NCI-H1417 (cell line): ENCODE measurements at regions not wholly inside any gene's neighbourhood (a gene's known extent, or its start where the extent isn't known, plus 50 kb on each side); places are given as distances from the start of the nearest gene placed in this dataset.

Source experiments
- DNase-seq, 3 experiments: peaks; one replicate each; lab custom pipeline; 2025; lab: John Stamatoyannopoulos, UW

DNA sequence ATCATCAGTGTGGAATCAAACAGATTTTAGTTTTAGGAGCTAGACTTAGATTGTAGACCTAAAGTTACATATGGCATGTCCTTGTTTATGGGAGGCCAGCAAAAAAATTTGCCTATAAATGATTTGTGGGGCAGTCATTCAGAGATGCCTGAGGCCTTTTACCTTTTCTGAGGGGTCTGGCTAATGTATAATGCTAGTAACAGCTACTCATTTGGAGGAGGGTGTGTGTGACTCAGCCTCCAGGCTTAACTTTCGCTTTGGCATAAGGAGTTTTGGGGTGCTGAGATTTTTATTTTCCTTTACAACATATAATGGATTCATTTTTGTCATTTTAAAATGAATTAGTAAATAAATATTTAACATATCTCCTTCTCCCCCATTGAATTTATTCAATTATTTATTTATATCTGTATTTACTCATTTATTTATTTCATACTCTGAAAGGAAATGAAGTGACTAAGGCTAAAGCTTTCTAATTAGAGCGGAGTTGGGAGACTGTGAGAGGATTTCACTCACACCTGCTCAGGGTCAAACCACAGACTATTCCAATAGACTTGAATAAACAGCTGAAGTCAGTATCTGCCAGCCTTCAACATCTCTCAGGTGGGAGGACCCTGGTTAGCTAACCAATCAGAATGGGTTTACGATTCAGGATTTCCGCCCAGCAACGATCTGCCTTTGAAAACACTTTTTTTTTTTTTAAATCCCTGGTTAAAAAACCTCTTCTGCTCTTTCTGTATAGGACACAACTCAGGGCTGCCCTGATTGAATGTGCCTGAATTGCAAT, 487.5 kb upstream of the SGCD start:
- DNase-seq, result peak in 2 of 3 experiments; percentile 11 to 15

DNA sequence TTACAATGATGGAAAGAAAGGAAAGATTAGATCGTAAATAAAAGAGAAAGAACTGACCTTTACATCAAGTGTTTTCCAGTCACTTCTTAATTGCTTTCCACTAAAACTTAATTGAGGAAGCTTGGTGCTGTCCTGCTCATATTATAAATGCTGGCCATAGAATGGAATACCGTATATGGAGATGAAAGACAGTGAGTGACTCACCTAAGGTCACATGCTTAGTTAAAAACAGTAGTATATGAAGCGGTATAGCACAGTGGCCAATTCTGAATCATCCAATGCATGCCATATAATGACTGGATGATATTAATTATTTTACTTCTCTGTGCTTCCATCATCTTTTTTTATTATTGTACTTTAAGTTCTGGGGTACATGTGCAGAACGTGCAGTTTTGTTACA, 482.4 kb upstream of the SGCD start:
- DNase-seq, result no peak

DNA sequence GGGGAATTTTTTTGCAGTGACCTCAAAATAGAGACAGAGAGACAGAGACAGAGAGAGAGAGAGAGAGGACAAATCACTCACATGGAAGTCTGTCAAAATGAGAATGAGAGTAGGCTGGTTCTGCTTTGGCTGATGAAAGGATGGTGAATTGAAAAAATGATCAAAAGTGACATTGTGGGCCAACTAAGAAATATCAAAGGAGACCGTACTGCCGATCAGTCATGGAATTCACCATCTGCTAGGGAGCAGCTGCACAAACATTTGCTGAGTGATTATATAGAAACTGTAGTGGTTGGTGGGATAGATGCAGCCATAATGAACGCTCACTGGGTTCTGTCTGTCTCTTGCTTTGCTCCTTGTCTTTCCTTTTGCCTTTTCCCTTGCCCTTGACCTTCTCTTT, 476.6 kb upstream of the SGCD start:
- DNase-seq, result peak in 2 of 3 experiments; percentile 28 to 77

DNA sequence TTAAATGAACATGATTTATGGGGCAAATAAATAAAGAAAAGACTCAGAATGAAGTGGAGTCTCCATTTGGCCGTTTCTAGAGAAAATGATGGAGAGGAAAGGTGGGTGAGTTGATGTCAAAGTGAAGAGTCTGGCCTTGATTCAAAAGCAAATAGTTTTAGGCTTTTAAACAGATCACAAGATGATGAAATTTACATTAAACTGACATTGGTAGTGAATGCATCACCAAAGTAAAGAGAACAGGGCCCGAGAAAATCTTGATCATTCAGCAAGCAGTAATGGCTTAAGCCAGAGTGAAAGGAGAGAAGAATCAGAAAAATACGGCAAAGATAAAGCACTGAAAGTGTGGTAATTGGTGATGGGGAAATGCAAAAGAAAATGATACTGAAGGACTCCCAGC, 460.0 kb upstream of the SGCD start:
- DNase-seq, result no peak

DNA sequence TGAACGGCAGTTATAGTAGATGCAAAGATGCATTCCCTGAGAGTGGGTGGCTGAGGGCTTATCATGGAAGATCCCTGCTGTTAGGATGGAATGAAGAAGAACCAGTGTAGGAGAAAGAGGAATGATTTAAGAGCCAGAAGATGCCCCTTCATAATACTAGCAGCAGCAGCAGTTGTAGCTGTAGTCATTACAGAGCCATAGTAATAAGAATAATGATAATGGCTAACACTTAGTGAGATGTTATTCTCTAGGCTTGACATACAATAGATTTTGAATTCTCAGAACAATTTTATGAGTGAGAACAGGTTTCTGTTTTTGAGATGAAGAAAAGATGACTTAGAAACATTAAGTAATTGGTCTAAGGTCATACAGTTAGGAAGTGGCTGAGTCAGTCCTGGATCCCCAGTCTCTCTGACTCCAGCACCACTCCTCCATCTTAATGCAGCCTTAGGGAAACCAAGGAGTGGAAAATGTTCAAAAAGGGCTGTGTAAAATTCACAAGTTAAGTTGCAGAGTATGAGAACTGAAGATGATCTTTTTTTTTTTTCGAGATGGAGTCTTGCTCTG, 459.4 kb upstream of the SGCD start:
- no peak for DNase-seq

DNA sequence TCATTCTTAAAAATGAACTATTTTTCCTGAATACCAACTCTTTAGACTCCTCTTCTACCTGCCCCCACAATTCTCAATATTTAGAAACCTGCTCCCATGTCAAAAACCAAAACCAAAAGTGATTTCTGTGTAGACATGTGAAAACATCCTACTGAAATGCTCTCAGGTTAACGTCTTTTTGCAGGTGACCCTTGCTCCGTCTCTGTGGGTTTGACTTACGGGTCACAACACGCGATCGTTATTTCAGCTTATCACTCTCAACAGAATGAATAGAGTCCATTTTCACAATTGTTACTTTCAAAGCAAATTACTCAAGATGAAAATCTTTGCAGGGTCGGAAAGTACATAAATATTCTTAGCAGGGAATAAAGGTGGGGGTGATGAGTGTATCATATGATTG, 456.3 kb upstream of the SGCD start:
- DNase-seq, result no peak

DNA sequence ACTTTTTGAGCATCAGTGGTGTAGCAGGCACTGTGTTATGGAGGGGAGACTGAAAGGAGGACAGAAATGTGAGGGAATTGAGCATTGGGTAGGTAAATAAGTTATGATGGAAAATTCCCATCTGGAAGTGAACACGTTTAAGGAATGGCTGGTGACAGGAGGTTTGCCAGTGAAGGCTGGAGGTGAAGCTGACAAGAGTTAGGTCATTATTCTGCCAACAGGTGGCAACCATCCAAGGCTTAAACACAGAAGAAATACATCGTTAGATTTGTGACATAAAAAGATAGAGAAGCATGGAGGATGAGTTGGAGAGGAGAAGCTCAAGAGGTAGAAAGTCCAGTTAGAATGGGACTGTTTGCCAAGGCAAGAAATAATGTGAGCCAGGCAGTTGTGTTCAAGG, 455.3 kb upstream of the SGCD start:
- DNase-seq, result no peak

DNA sequence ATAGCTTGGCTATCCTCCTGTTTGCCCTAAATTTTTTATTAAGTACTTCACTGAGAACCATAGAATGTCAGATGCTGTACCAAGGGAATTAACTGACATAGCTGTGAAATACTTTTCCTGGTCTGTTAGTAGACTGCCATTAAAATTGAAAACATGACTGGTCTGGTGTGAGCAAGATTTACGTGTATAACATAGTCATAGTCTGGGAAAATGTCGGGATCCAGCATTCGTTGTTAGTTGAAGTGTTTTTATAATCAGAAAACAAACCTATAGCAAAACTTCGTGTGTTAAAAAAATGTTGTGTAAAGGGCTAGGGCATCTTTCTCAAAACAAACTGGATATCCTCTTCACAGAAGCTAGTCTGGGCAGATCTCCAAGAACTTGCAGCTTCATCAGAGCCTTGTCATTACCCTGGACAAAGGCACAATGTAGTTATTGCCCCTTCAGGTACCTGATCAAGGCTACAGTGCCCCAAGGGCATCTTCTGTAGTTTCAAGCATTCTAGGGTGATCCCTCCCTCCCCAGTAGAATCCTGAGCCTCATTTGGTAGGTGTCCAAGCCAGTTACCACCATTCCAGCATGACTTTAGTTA, 454.2 kb upstream of the SGCD start:
- DNase-seq, result peak in 2 of 3 experiments; percentile 9 to 72

DNA sequence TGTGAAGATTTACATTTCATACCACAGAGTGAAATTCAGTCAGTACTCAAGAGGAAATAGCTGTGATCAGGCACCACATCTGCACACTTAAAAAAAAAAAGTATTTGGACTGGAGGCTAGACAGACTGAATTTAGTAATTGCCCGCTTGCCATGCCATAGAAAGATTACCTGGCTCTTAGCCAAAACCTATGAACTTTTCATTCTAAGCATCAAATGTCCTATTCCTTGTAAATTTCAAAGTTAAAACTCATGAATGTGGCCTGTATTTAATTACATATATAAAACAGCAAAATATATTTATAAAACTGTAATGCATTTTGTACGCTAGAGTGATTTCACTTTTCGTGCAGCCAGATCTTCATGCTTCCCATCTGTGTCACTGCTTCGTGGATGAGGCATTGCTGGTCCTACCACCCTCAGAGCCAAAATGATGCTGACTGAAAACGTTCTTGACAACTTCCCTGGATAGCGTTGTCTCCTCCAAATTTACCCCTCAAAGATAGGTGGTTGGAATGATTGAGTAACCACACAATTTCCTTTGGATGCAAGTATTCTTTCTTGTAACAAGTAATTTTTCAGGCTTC, 447.9 kb upstream of the SGCD start:
- no peak for DNase-seq

DNA sequence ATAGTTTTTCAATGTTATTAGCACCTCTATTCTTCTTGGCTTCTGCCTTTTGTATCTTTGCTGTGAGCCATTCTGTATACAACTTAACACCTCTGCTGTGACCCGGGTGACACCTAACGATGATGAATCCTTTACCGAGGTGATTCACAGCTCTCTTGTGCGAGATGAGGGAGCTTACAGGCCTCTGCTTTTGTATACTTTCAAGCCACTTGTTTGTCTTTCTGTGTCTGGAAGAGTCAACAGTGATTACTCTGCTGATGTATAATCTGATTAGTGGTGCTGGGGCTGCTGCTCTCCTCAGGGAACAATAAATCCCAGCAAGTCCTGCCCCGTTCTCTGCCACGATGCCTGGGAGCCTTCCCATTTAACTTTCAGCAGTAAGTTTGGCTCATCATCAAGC, 442.9 kb upstream of the SGCD start:
- DNase-seq, result peak; percentile 20 to 69 (median 22)

DNA sequence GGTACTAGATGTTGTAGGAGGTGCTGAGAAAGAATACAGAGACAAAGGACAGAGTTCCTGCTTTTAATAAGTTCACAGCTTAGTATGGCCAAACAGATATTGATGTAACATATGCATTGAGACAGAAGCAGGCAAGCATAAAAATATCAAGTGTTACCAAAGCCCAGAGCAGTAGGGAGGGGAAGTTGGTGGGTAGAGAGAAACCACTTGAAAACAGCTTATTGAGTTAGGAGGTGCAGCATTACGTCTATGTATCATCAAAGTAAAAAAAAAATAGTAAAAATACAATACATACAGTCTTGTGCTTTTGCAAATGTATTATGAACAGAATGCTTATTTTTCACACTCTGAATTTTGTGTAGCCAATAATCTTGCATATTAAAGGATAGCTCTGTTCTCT, 441.8 kb upstream of the SGCD start:
- DNase-seq, result no peak

DNA sequence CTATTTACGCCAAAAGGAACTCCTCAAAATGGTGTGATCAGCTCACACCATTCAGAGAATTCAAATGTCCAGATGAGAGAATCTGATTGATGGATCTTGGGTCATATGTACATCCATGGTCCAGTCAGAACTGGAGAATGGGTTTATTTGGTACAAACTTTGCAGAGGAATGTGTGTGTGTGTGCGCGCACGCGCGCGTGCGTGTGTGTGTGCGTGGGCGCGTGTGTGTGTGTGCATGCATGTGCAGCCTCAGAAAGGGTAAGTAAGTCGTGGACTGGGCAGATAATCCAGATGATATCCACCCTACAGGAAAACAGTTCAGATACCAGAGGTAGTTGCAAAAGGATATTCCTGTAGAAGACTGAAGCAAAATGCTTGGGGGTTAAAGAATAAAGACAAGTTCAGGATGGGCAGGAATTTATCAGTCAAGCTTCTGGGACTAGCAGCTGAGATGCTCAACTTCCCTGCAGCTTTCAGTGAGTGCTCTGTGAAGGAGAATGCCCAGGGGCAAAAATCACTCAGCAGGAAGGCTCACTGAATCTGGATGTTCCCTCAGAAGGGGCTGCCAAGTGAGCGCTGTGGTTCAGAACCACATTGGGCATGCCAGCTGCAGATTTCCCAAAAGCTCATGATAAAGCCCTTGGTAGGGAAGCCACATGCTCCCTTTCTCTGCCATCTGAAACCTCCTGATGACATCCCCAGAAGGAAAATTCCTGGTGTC, 440.5 kb upstream of the SGCD start:
- DNase-seq, result peak in 1 of 3 experiments; percentile 3

DNA sequence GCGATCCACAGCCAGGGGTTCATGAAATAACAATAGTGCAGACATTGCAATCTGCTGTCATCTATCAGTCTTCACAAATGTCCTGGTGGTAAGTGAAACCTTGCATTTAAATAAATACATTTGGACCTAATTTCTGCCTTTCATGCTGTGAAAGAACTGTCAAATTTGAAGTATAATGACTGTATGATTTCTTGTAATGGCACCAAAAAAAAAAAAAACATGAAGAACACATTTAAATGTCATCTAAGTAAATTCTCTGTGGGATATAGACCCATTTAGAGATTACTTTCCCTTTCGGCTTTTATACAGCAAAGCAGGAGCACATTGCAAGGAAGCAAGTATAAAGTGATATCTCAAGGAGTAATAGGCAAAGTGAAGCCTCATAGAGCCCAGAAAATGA, 431.5 kb upstream of the SGCD start:
- DNase-seq, result no peak

DNA sequence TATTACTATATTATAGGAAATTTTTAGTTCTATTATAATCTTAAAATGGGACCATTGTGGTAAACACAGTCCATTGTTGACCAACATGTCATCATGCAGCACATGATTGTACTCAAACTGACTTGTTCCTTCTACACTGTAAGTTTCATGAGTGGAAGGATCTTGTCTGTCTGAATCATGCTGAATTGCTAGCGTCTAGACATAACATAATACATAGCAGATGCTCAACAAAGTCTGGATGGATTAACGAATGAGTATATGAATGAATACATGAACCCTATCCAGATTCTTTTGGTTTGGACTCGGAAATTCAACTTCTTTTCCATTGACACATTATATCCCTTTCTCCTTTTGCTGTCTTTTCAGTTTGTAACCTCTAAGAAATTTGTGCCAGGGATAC, 429.2 kb upstream of the SGCD start:
- DNase-seq, result no peak

DNA sequence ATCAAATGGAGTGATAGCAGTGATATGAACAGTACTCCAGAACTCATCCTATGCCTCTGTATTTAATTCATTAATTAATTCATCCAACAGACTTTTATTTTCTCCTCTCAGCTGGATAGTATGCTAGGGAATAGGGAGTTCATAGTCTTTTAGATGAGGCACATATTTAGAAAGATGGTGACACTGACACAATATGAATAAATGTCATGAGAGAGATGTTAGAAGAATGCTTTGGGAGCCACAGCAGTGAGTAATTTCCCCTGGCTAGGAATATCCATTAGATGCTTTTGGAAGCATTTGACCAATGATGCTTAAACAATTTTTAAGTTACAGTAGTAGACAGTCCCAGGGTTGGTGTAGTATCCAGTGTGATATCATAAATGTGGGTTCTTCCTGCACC, 428.7 kb upstream of the SGCD start:
- DNase-seq, result no peak

DNA sequence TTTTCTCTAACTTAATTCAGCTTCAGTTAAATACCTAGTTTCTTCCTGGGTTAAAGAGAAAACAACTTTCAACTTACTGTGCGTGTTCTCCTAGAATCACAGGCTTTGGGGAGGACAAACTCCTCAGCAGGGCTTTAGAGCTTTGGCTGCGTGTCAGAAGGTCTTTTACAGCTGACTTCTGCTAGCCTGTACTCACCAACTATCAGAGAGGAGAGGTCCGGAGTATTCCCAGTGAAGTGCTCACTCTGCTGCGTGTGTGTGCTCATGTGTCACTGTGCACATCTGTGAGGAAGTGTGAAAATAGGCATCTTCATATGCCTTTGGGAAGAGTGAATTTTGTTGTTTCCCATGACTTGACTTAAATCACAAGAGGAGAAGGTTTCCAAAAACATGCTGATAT, 423.2 kb upstream of the SGCD start:
- DNase-seq, result no peak

DNA sequence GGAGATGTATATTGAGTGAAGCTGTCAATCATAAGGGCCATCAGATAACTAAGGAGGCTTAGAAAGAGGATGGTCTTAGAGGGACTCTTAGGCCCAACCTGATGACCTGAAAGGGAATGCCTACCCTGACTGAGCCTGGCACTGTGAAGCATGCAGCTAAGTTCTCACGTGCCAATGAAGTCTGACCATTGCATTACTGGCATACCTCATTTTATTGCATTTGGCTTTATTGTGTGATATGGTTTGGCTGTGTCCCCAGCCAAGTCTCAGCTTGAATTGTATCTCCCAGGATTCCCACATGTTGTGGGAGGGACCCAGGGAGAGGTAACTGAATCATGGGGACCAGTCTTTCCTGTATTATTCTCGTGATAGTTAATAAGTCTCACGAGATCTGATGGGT, 421.6 kb upstream of the SGCD start:
- DNase-seq, result no peak

DNA sequence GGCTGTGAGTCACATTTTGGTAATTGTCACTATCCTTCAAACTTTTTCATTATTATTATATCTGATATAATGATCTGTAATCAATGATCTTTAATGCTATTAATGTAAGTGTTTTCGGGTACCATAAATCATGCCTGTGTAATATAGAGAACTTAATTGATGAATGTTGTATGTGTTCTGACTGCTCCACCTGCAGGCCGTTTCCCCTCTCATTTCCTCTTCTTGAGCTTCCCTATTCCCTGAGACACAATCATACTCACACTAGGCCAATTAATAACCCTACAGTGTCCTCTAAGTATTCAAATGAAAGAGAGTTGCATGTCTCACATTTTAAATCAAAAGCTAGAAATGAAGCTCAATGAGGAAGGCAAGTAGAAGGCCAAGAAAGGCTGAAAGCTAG, 420.9 kb upstream of the SGCD start:
- DNase-seq, result peak in 1 of 3 experiments; percentile 6

DNA sequence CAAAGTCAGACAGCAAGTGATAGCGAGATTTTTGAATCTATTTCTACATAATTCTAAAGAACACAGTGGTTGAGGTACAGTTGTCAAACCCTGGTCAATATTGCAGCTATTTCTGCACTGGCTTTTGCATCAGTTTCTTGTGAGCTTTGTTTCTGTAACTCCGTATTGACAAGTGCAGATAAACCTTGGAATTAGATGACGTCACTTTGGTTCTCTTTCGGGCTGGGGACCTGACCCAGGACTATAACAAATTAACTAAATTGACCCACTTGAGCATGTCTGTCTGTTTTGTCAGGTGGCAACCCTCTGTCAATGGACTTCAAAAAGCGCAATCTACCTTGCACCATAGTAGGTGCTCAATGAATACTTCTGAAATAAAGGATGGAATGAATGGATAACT, 418.4 kb upstream of the SGCD start:
- no peak for DNase-seq

DNA sequence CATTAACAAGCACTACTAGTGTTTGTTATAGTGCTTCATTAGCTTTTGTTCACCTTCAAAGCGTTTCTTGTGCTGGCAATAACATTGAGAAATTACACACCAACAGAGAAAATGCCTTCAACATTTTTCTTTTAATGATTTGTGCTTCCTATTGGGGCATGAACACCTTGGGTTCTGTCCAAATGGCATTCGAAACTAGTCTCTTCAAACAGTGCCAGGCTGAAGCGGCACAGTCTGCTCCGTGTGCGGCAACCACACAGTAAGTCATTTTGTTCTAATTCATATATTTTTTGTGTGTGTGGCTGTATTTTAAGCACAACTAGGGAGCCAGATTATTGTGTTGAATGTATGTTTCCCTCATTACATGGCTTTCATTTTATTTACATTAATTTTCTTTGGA, 414.7 kb upstream of the SGCD start:
- DNase-seq, result no peak

DNA sequence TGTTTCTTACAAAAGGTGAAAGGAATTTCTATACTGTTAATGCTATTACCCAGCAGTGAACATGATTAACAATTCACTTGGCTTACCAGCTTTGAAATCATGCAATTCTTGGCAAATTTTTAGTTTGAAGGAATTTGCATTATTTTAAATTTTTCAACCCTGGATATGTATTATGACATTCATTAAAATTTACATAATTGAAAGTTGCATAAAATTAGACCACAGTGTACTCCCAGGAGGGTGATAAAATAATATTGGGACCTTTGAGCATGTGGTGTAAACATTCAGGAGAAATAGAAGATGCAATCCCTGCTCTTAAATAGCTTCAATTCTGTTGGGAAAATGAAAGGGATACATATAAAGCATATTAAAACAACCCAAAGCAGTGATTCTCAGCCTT, 412.2 kb upstream of the SGCD start:
- DNase-seq, result no peak

DNA sequence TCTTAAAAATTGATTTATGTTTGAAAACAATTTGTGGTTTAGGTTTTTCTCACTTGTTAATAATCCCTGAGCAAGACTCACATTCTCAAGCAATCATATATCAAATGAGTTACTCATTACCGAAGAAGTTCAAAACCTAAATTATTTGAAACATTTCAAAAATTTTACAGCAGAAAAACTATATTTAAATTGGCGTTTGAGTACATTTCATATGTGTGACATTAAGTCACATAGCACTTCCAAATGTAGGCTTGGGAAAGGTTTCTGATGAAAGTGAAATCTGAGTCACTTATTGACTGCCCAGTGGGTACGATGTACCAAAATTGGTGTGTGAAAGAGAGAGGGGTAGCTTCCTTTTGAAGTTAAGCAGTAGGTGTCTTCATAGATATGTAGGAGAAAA, 411.4 kb upstream of the SGCD start:
- DNase-seq, result no peak

DNA sequence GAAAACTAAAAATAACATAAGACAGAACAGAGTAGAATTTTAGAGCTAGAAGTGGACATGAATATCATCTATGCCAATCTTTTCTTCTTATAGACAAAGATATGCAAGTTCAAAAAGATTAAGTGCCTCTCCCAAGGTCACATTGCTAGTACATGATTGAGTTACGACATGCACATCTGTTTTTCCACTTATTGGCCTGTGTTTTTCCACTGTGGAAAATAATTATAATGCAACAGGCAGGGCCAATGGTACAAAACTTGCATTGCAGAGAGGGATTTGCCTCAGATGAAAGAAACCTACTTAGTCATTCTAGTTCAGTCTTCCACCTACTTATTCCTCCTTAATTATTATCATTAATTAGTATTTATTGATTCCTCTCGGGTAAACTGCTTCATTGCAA, 407.8 kb upstream of the SGCD start:
- no peak for DNase-seq
